Natural killer cell (primary cell): ENCODE measurements at regions not wholly inside any gene's neighbourhood (a gene's known extent, or its start where the extent isn't known, plus 50 kb on each side); places are given as distances from the start of the nearest gene placed in this dataset.

Source experiments
- ATAC-seq, 3 donors: fragments of 150-1000 bp in 2 of 3; fragments of 200-7000 bp in 1 of 3; cut with Tn5 transposase; 1 replicate in 1 of 3; 2 replicates in 2 of 3; pipeline ENCODE4 v1.10.0; 2021; ENCODE audit warnings: mild to moderate bottlenecking in 2 of 3, moderate library complexity in 2 of 3
- DNase-seq, 2 donors: peaks; one replicate each; pipeline versions ENCODE4 v3.0.0 to v3.0.0-alpha.2; 2013 to 2021; ENCODE audit warnings: mixed read lengths in 1 of 2
- H3K27ac ChIP-seq: one replicate; pipeline ENCODE4 v1.5.1; 2013; ENCODE audit warnings: mild to moderate bottlenecking, low read length
- H3K27me3 ChIP-seq: one replicate; pipeline ENCODE4 v1.6.1; 2013; ENCODE audit warnings: low read length; ENCODE audit not compliant: control insufficient read depth, insufficient read depth
- H3K36me3 ChIP-seq: one replicate; pipeline ENCODE4 v1.6.1; 2013; ENCODE audit warnings: low read length; ENCODE audit not compliant: control insufficient read depth, insufficient read depth
- H3K4me1 ChIP-seq: one replicate; pipeline ENCODE4 v1.6.1; 2013; ENCODE audit warnings: low read length; ENCODE audit not compliant: control insufficient read depth, insufficient read depth
- H3K4me3 ChIP-seq: one replicate; pipeline ENCODE4 v1.5.1; 2013; ENCODE audit warnings: low read length
- H3K9me3 ChIP-seq: one replicate; pipeline ENCODE4 v1.6.1; 2013; ENCODE audit warnings: low read length; ENCODE audit not compliant: control insufficient read depth, insufficient read depth
- H3K27ac Mint-ChIP-seq, 2 donors: one replicate each; pipeline ENCODE4 v1.8.0; 2022; ENCODE audit warnings: mild to moderate bottlenecking in 2 of 2, mixed read lengths in 2 of 2, moderate library complexity in 1 of 2
- H3K27me3 Mint-ChIP-seq, 2 donors: one replicate each; pipeline ENCODE4 v1.8.0; 2022; ENCODE audit warnings: low read depth in 2 of 2, mixed read lengths in 2 of 2
- H3K36me3 Mint-ChIP-seq: one replicate; pipeline ENCODE4 v1.8.0; 2022; ENCODE audit warnings: mixed read lengths
- H3K4me1 Mint-ChIP-seq, 2 donors: one replicate each; pipeline ENCODE4 v1.8.0; 2022; ENCODE audit warnings: mixed read lengths in 2 of 2
- H3K4me3 Mint-ChIP-seq: one replicate; pipeline ENCODE4 v1.8.0; 2022; ENCODE audit warnings: mild to moderate bottlenecking, moderate library complexity, mixed read lengths
- H3K9me3 Mint-ChIP-seq, 2 donors: one replicate each; pipeline ENCODE4 v1.8.0; 2022; ENCODE audit warnings: mixed read lengths in 2 of 2
- WGBS: methylation state at CpG from one replicate; pipeline ENCODE4 v1.1.7; 2013; ENCODE audit warnings: missing lambda C conversion rate; ENCODE audit not compliant: insufficient coverage; 5-methylcytosine and 5-hydroxymethylcytosine counted together
- intact Hi-C: fragments of 100-400 bp; cut with micrococcal nuclease; formaldehyde crosslinking; loops from one replicate; pipeline ENCODE4 v1.14.2; 2022
- TF ChIP-seq, protein P1 (sequence below): fragments of 200-600 bp; IDR thresholded peaks from one replicate; pipeline ENCODE4 v1.8.0; 2022; ENCODE audit warnings: antibody characterized with exemption

DNA sequence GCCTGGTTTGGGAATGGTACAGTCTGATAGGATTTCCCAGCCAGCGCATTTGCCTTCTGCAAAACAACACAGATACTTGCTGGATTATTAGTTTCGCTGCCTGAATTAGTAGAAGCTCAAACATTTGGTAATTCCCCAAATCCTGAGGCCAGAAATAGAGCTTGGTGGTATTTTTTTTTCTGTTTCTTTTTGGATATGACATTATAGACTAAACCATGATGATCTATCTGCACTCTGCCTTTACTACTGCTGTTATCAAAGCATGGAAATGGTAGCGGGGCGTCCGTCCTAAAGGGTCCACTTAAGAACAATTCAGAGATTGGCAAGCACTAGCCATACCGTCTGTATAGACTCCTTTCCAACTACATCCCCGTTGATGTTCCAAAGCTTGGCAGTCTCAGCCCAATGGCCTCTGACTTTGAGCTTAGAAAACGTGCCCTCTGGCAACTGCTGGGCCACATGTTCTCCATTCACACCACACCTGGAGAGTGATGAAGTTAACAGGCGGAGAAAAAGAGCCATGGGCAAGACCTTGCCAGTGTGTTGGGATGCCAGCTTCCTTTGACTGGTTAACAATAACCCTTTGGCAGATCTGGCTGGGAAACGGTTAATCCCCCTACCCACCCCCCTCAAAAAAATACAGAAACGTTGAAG lies 241.0 kb upstream of the NR2F2 start:
- Mint-ChIP-seq H3K4me1 (no peaks in the 10 kb centered on the region), H3K36me3 (no peaks in the 10 kb centered on the region), H3K27me3 (peaks cover 30 to 58% of the 10 kb centered on the region in 2 donors), H3K9me3 (no peaks in the 10 kb centered on the region), H3K27ac (no peak overlapping the region), H3K4me3 (no peak overlapping the region)
- Histone ChIP-seq H3K27me3 (peaks cover 12% of the 10 kb centered on the region), H3K36me3 (no peaks in the 10 kb centered on the region), H3K27ac (no peak overlapping the region), H3K4me3 (no peak overlapping the region), H3K9me3 (peaks cover 2% of the 10 kb centered on the region), H3K4me1 (no peaks in the 10 kb centered on the region)
- ATAC-seq = no peak
- no peak for DNase-seq
- 82% methylated on average over 9 of the region's 11 CpGs for WGBS
- intact Hi-C loops = no loop called here
- TF ChIP-seq, protein P1, sequence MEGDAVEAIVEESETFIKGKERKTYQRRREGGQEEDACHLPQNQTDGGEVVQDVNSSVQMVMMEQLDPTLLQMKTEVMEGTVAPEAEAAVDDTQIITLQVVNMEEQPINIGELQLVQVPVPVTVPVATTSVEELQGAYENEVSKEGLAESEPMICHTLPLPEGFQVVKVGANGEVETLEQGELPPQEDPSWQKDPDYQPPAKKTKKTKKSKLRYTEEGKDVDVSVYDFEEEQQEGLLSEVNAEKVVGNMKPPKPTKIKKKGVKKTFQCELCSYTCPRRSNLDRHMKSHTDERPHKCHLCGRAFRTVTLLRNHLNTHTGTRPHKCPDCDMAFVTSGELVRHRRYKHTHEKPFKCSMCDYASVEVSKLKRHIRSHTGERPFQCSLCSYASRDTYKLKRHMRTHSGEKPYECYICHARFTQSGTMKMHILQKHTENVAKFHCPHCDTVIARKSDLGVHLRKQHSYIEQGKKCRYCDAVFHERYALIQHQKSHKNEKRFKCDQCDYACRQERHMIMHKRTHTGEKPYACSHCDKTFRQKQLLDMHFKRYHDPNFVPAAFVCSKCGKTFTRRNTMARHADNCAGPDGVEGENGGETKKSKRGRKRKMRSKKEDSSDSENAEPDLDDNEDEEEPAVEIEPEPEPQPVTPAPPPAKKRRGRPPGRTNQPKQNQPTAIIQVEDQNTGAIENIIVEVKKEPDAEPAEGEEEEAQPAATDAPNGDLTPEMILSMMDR = no peak

DNA sequence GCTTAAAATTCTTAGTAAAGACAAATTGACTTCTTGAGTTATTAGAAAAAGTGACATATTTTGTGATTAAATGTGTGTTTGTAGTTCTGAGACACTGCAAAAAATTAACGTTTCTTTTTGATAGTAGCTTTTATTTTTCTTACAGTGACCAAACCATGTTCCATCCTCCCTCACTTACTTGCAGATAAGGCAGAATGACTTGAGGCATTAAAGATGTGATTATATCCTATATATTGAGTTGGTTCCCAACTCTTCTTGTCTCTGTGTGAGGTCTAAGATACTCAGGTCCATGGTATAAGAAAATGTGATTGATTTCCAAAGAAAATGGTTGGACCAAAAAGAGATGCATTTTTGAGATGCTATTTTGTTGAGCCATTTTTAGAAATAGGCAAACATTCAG lies 238.3 kb upstream of the NR2F2 start:
- no peak overlapping the region for H3K27ac ChIP-seq
- peaks cover 12% of the 10 kb centered on the region for H3K27me3 ChIP-seq
- TF ChIP-seq, protein P1 = no peak
- H3K36me3 ChIP-seq = no peaks in the 10 kb centered on the region
- H3K4me1 Mint-ChIP-seq = no peaks in the 10 kb centered on the region
- no CpG with 5 or more reads among the region's 1 CpG for WGBS
- no peaks in the 10 kb centered on the region for H3K9me3 Mint-ChIP-seq
- peaks cover 2% of the 10 kb centered on the region for H3K9me3 ChIP-seq
- H3K4me1 ChIP-seq = no peaks in the 10 kb centered on the region
- H3K4me3 ChIP-seq = no peak overlapping the region
- no peaks in the 10 kb centered on the region for H3K36me3 Mint-ChIP-seq
- intact Hi-C loops = no loop called here
- no peak overlapping the region for H3K4me3 Mint-ChIP-seq
- H3K27me3 Mint-ChIP-seq = peaks cover 38 to 71% of the 10 kb centered on the region in 2 donors
- DNase-seq (no peak), ATAC-seq (no peak)
- no peak overlapping the region for H3K27ac Mint-ChIP-seq

DNA sequence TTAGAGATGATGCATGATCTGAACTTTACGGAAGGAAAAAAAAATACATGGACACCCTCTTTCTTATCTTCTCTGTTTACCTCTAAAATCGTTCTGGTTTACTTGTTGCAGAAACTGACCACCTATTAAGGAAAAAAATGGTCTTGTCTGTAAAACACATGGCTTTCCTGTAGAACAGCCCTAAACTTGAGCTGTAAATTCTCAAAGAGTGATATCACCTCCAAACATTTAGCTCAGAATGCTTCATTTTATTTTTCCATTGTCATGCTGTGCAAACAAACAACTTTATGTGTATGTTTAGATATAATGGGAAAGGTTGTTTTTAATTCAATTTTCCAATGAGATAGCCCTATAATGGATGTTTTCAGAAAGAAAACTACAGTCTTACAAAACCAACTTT lies 237.4 kb upstream of the NR2F2 start:
- H3K4me1 ChIP-seq = no peaks in the 10 kb centered on the region
- H3K4me1 Mint-ChIP-seq = no peaks in the 10 kb centered on the region
- H3K4me3 ChIP-seq = no peak overlapping the region
- peaks cover 12% of the 10 kb centered on the region for H3K27me3 ChIP-seq
- no peaks in the 10 kb centered on the region for H3K36me3 ChIP-seq
- peaks cover 40 to 70% of the 10 kb centered on the region in 2 donors for H3K27me3 Mint-ChIP-seq
- 65% methylated on average over 2 of the region's 2 CpGs for WGBS
- DNase-seq (no peak), ATAC-seq (no peak)
- no peak overlapping the region for H3K27ac Mint-ChIP-seq
- intact Hi-C loops = no loop called here
- H3K4me3 Mint-ChIP-seq = no peak overlapping the region
- H3K9me3 ChIP-seq = peaks cover 2% of the 10 kb centered on the region
- TF ChIP-seq, protein P1 = no peak
- H3K36me3 Mint-ChIP-seq = no peaks in the 10 kb centered on the region
- H3K9me3 Mint-ChIP-seq = no peaks in the 10 kb centered on the region
- H3K27ac ChIP-seq = no peak overlapping the region

DNA sequence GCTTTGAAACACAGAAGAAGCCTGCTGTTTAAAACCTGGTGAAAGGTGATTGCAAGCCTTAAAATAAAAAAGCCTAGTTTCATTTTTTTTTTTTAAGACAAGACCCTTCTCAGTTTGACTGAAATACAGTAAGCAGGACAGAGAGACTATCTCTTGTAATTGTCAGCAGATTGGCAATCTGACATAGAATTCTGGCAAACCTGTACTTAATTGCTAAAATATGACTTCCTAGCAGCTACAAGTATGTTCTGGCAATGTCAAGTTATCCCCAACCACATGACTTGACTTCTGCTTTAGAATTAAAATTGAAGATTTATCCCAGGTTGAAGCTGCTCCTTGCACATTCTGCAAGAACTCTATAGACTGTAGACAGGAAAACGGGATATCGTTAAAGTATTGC lies 232.8 kb upstream of the NR2F2 start:
- no peaks in the 10 kb centered on the region for H3K4me1 Mint-ChIP-seq
- no peak overlapping the region for H3K27ac Mint-ChIP-seq
- no peaks in the 10 kb centered on the region for H3K36me3 Mint-ChIP-seq
- WGBS = 92% methylated on average over 2 of the region's 2 CpGs
- TF ChIP-seq, protein P1 = no peak
- intact Hi-C loops = no loop called here
- DNase-seq (no peak), ATAC-seq (no peak)
- no peaks in the 10 kb centered on the region for H3K9me3 Mint-ChIP-seq
- Histone ChIP-seq H3K27me3 (peaks cover 8% of the 10 kb centered on the region), H3K4me1 (no peaks in the 10 kb centered on the region), H3K27ac (no peak overlapping the region), H3K9me3 (no peaks in the 10 kb centered on the region), H3K4me3 (no peak overlapping the region), H3K36me3 (no peaks in the 10 kb centered on the region)
- H3K4me3 Mint-ChIP-seq = no peak overlapping the region
- H3K27me3 Mint-ChIP-seq = peaks cover 38 to 59% of the 10 kb centered on the region in 2 donors
